WTC11 (cell line): ENCODE measurements at regions not wholly inside any gene's neighbourhood (a gene's known extent, or its start where the extent isn't known, plus 50 kb on each side); places are given as distances from the start of the nearest gene placed in this dataset.

Experiments
- ATF3 ChIP-seq: sonication (generic); formaldehyde crosslinking; conservative IDR thresholded peaks from 2 replicates; pipeline ENCODE4 v1.8.1; 2022; ENCODE audit warnings: mild to moderate bottlenecking, missing genetic modification reagents
- CREB1 ChIP-seq: sonication (generic); formaldehyde crosslinking; IDR thresholded peaks from 2 replicates; pipeline ENCODE4 v1.8.0; 2023; ENCODE audit warnings: mild to moderate bottlenecking, missing genetic modification reagents
- ETV6 ChIP-seq: sonication (generic); formaldehyde crosslinking; IDR thresholded peaks from 2 replicates; pipeline ENCODE4 v1.8.1; 2022; ENCODE audit warnings: mild to moderate bottlenecking, missing genetic modification reagents
- FOXP1 ChIP-seq: sonication (generic); formaldehyde crosslinking; IDR thresholded peaks from 2 replicates; pipeline ENCODE4 v1.8.0; 2022; ENCODE audit warnings: missing genetic modification reagents, mild to moderate bottlenecking, moderate library complexity, borderline replicate concordance
- MXD4 ChIP-seq: fragments of 250-450 bp; sonication (Bioruptor Pico); IDR thresholded peaks from 2 replicates; pipeline ENCODE4 v1.8.0; 2021; ENCODE audit warnings: mild to moderate bottlenecking, moderate library complexity, borderline replicate concordance
- NFYB ChIP-seq: sonication (generic); formaldehyde crosslinking; conservative IDR thresholded peaks from 2 replicates; pipeline ENCODE4 v1.8.0; 2022; ENCODE audit warnings: low read depth, missing genetic modification reagents
- NR2C2 ChIP-seq: sonication (generic); formaldehyde crosslinking; IDR thresholded peaks from 2 replicates; pipeline ENCODE4 v1.8.0; 2022; ENCODE audit warnings: mild to moderate bottlenecking, missing genetic modification reagents
- NR3C1 ChIP-seq: sonication (generic); formaldehyde crosslinking; conservative IDR thresholded peaks from 2 replicates; pipeline ENCODE4 v1.8.1; 2023; ENCODE audit warnings: low read depth, mild to moderate bottlenecking, missing genetic modification reagents
- TEAD1 ChIP-seq: sonication (generic); formaldehyde crosslinking; IDR thresholded peaks from 2 replicates; pipeline ENCODE4 v1.8.0; 2022; ENCODE audit warnings: mild to moderate bottlenecking, missing genetic modification reagents
- ZNF532 ChIP-seq: fragments of 250-450 bp; sonication (Bioruptor Pico); IDR thresholded peaks from 2 replicates; pipeline ENCODE4 v1.9.0; 2021; ENCODE audit warnings: mild to moderate bottlenecking, borderline replicate concordance
- TF ChIP-seq, protein P1 (sequence below): fragments of 200-600 bp; IDR thresholded peaks from 2 replicates; pipeline ENCODE4 v1.8.0; 2022; ENCODE audit warnings: antibody characterized with exemption
- TF ChIP-seq, protein P2 (sequence below): fragments of 250-450 bp; sonication (Bioruptor Pico); IDR thresholded peaks from 2 replicates; pipeline ENCODE4 v1.8.0; 2021; ENCODE audit warnings: mild to moderate bottlenecking

GRCh38 chr4:117010671-117011070 lies 74.7 kb downstream of the TRAM1L1 start:
- TF ChIP-seq, protein P1, sequence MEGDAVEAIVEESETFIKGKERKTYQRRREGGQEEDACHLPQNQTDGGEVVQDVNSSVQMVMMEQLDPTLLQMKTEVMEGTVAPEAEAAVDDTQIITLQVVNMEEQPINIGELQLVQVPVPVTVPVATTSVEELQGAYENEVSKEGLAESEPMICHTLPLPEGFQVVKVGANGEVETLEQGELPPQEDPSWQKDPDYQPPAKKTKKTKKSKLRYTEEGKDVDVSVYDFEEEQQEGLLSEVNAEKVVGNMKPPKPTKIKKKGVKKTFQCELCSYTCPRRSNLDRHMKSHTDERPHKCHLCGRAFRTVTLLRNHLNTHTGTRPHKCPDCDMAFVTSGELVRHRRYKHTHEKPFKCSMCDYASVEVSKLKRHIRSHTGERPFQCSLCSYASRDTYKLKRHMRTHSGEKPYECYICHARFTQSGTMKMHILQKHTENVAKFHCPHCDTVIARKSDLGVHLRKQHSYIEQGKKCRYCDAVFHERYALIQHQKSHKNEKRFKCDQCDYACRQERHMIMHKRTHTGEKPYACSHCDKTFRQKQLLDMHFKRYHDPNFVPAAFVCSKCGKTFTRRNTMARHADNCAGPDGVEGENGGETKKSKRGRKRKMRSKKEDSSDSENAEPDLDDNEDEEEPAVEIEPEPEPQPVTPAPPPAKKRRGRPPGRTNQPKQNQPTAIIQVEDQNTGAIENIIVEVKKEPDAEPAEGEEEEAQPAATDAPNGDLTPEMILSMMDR: no peak
- TF ChIP-seq MXD4 (CRISPR knock-in tag) (no peak), ZNF532 (no peak), CREB1 (CRISPR knock-in tag) (no peak), TEAD1 (CRISPR knock-in tag) (no peak), NFYB (CRISPR knock-in tag) (no peak), ATF3 (CRISPR knock-in tag) (no peak), NR2C2 (no peak), ETV6 (no peak), NR3C1 (no peak), FOXP1 (CRISPR knock-in tag) (no peak)
- TF ChIP-seq, protein P2, sequence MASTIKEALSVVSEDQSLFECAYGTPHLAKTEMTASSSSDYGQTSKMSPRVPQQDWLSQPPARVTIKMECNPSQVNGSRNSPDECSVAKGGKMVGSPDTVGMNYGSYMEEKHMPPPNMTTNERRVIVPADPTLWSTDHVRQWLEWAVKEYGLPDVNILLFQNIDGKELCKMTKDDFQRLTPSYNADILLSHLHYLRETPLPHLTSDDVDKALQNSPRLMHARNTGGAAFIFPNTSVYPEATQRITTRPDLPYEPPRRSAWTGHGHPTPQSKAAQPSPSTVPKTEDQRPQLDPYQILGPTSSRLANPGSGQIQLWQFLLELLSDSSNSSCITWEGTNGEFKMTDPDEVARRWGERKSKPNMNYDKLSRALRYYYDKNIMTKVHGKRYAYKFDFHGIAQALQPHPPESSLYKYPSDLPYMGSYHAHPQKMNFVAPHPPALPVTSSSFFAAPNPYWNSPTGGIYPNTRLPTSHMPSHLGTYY (CRISPR knock-in tag): no peak
